ENCODE measurements at regions not wholly inside any gene's neighbourhood (a gene's known extent, or its start where the extent isn't known, plus 50 kb on each side); places are given as distances from the start of the nearest gene placed in this dataset.

DNA sequence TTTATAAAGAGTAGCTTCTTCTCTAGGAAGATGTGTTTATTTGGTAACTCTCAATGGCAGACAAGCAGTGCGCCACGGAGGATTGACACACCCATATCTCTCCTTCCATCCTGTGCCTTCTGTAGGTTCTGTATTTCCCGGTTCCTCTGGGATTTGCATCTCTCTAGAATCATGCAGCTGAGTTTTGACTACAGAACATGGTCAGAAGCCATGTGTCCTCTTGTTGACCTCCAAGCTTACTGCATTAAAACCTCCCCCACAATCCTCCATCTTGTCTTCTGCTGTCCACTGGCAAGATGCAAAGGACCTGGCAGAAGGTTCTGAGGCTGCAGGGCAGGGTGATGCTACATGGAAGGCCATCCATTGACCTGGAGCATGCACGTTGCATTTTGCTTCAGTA is 482.0 kb downstream of the DMRT2 start:
- H3K9me2 ChIP-seq (ENCODE audit: insufficient read depth, low read length): no peaks in the 10 kb centered on the region
- BruUV-seq (replicated peaks): no TSS peak
- POLR2A ChIA-PET: no interaction called here
- no peaks in the 10 kb centered on the region for H4K20me1 ChIP-seq (ENCODE audit: insufficient read depth, low read length)
- intact Hi-C loops (cut with micrococcal nuclease; ENCODE audit: unreplicated experiment): no loop called here
- no peak overlapping the region for H3K27ac ChIP-seq (ENCODE audit: low read depth, low read length, poor library complexity, severe bottlenecking)
- H3K9me3 ChIP-seq (ENCODE audit: low read length): no peaks in the 10 kb centered on the region
- TF ChIP-seq, protein P1, sequence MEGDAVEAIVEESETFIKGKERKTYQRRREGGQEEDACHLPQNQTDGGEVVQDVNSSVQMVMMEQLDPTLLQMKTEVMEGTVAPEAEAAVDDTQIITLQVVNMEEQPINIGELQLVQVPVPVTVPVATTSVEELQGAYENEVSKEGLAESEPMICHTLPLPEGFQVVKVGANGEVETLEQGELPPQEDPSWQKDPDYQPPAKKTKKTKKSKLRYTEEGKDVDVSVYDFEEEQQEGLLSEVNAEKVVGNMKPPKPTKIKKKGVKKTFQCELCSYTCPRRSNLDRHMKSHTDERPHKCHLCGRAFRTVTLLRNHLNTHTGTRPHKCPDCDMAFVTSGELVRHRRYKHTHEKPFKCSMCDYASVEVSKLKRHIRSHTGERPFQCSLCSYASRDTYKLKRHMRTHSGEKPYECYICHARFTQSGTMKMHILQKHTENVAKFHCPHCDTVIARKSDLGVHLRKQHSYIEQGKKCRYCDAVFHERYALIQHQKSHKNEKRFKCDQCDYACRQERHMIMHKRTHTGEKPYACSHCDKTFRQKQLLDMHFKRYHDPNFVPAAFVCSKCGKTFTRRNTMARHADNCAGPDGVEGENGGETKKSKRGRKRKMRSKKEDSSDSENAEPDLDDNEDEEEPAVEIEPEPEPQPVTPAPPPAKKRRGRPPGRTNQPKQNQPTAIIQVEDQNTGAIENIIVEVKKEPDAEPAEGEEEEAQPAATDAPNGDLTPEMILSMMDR (conservative IDR thresholded peaks at IDR 0.05; ENCODE audit: low read length): no peak
- TF ChIP-seq EZH2phosphoT487 (IDR thresholded peaks at IDR 0.05; ENCODE audit: borderline replicate concordance, low read depth, low read length): no peak
- H3K36me3 ChIP-seq (ENCODE audit: insufficient read depth, low read length): no peaks in the 10 kb centered on the region
- CTCF ChIA-PET (ENCODE audit: unreplicated experiment): no interaction called here
- H3K4me1 ChIP-seq (ENCODE audit: insufficient read depth, low read length, poor library complexity, severe bottlenecking): no peaks in the 10 kb centered on the region
- H3K4me3 ChIP-seq (ENCODE audit: low read depth, low read length, poor library complexity, severe bottlenecking): no peak overlapping the region
- no peak for DNase-seq (ENCODE audit: low spot score)
- H3K79me2 ChIP-seq (ENCODE audit: insufficient read depth, low read depth, low read length): no peaks in the 10 kb centered on the region
- no peak overlapping the region for H3K4me2 ChIP-seq (ENCODE audit: low read length)
- no peak overlapping the region for H2AFZ ChIP-seq (ENCODE audit: low read length)

GRCh38 chr9:1535051-1535450 is 480.1 kb upstream of the SMARCA2 start:
- H4K20me1 ChIP-seq (ENCODE audit: insufficient read depth, low read length): no peaks in the 10 kb centered on the region
- no peak overlapping the region for H3K27ac ChIP-seq (ENCODE audit: low read depth, low read length, poor library complexity, severe bottlenecking)
- intact Hi-C loops (cut with micrococcal nuclease; ENCODE audit: unreplicated experiment): no loop called here
- TF ChIP-seq, protein P1 (conservative IDR thresholded peaks at IDR 0.05; ENCODE audit: low read length): no peak
- no peak for TF ChIP-seq EZH2phosphoT487 (IDR thresholded peaks at IDR 0.05; ENCODE audit: borderline replicate concordance, low read depth, low read length)
- no peaks in the 10 kb centered on the region for H3K4me1 ChIP-seq (ENCODE audit: insufficient read depth, low read length, poor library complexity, severe bottlenecking)
- no peaks in the 10 kb centered on the region for H3K9me3 ChIP-seq (ENCODE audit: low read length)
- POLR2A ChIA-PET: no interaction called here
- no peak overlapping the region for H3K4me2 ChIP-seq (ENCODE audit: low read length)
- H2AFZ ChIP-seq (ENCODE audit: low read length): no peak overlapping the region
- no peak overlapping the region for H3K4me3 ChIP-seq (ENCODE audit: low read depth, low read length, poor library complexity, severe bottlenecking)
- no peaks in the 10 kb centered on the region for H3K36me3 ChIP-seq (ENCODE audit: insufficient read depth, low read length)
- BruUV-seq (replicated peaks): no TSS peak
- H3K9me2 ChIP-seq (ENCODE audit: insufficient read depth, low read length): no peaks in the 10 kb centered on the region
- no peak for DNase-seq (ENCODE audit: low spot score)
- H3K79me2 ChIP-seq (ENCODE audit: insufficient read depth, low read depth, low read length): no peaks in the 10 kb centered on the region
- CTCF ChIA-PET (ENCODE audit: unreplicated experiment): no interaction called here

DNA sequence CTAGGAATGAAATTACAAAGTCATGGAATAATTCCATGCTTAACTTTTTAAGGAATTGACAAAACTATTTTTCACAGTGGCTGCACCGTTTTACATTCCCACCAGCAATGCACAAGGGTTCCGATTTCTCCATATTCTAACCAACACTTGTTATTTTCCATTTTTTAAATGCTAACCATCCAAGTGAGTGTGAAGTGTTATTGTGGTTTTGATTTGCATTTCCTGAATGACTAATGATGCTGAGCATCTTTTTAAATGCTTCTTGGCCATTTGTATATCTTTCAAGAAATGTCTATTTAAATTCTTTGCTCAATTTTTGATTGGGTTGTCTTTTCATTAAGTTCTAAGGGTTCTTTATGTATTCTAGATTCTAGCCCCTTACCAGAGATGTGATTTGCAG is 479.5 kb upstream of the SMARCA2 start:
- BruUV-seq (replicated peaks): no TSS peak
- ChIA-PET CTCF (ENCODE audit: unreplicated experiment) (no interaction called here), POLR2A (no interaction called here)
- no peaks in the 10 kb centered on the region for H3K9me3 ChIP-seq (ENCODE audit: low read length)
- H3K4me2 ChIP-seq (ENCODE audit: low read length): no peak overlapping the region
- H4K20me1 ChIP-seq (ENCODE audit: insufficient read depth, low read length): no peaks in the 10 kb centered on the region
- H3K79me2 ChIP-seq (ENCODE audit: insufficient read depth, low read depth, low read length): no peaks in the 10 kb centered on the region
- H2AFZ ChIP-seq (ENCODE audit: low read length): no peak overlapping the region
- no peaks in the 10 kb centered on the region for H3K4me1 ChIP-seq (ENCODE audit: insufficient read depth, low read length, poor library complexity, severe bottlenecking)
- no peaks in the 10 kb centered on the region for H3K9me2 ChIP-seq (ENCODE audit: insufficient read depth, low read length)
- TF ChIP-seq, protein P1 (conservative IDR thresholded peaks at IDR 0.05; ENCODE audit: low read length): no peak
- TF ChIP-seq EZH2phosphoT487 (IDR thresholded peaks at IDR 0.05; ENCODE audit: borderline replicate concordance, low read depth, low read length): no peak
- intact Hi-C loops (cut with micrococcal nuclease; ENCODE audit: unreplicated experiment): no loop called here
- H3K27ac ChIP-seq (ENCODE audit: low read depth, low read length, poor library complexity, severe bottlenecking): no peak overlapping the region
- DNase-seq (ENCODE audit: low spot score): no peak
- H3K4me3 ChIP-seq (ENCODE audit: low read depth, low read length, poor library complexity, severe bottlenecking): no peak overlapping the region
- no peaks in the 10 kb centered on the region for H3K36me3 ChIP-seq (ENCODE audit: insufficient read depth, low read length)

Measured in OCI-LY7 (cell line).